BJ (cell line): ENCODE measurements at regions not wholly inside any gene's neighbourhood (a gene's known extent, or its start where the extent isn't known, plus 50 kb on each side); places are given as distances from the start of the nearest gene placed in this dataset.

Experiments used
- CTCF ChIA-PET: fragments of 350-600 bp; formaldehyde crosslinking; extraction: SDS; loops from one replicate; lab custom pipeline; 2021; ENCODE audit warnings: antibody characterized with exemption, inconsistent platforms; lab: Yijun Ruan, JAX
- POLR2A ChIA-PET: fragments of 300-600 bp; sonication (Branson Sonifier 250); formaldehyde crosslinking; extraction: SDS; loops from one replicate; lab custom pipeline; 2021; ENCODE audit warnings: antibody characterized with exemption; lab: Charles Lee
- DNase-seq: peaks from one replicate; pipeline ENCODE4 v3.0.0-alpha.2; 2011; ENCODE audit warnings: low read depth
- H3K27me3 ChIP-seq: 2 replicates; pipeline ENCODE4 v1.6.0; 2011; ENCODE audit warnings: low read length; ENCODE audit not compliant: control insufficient read depth, insufficient read depth
- H3K36me3 ChIP-seq: 2 replicates; pipeline ENCODE4 v1.5.1; 2011; ENCODE audit warnings: low read length; ENCODE audit not compliant: control insufficient read depth, insufficient read depth
- H3K4me3 ChIP-seq: 2 replicates; pipeline ENCODE4 v1.5.1; 2011; ENCODE audit warnings: low read depth, mild to moderate bottlenecking, control low read depth, low read length
- CTCF ChIP-seq: IDR thresholded peaks from 2 replicates; pipeline ENCODE4 v1.5.1; 2011; ENCODE audit warnings: low read depth, mild to moderate bottlenecking, control low read depth, inconsistent platforms, low read length, moderate library complexity; ENCODE audit not compliant: insufficient read depth

GRCh38 chr11:92376680-92377079 lies 152.1 kb downstream of the FAT3 start:
- Histone ChIP-seq H3K27me3 (no peaks in the 10 kb centered on the region; the same call in 1 of the 2 replicates), H3K4me3 (no peak overlapping the region), H3K36me3 (no peaks in the 10 kb centered on the region)
- ChIA-PET CTCF (interaction anchor here (0.8 to 1.3 kb wide), 2 partner anchors 11 to 163 kb away, joined by 3 read pairs; no protein-coding TSS in a partner anchor), POLR2A (no interaction called here)
- no peak for TF ChIP-seq CTCF
- no peak for DNase-seq

- no peak overlapping the region for H3K4me3 ChIP-seq
- ChIA-PET CTCF (no interaction called here), POLR2A (no interaction called here)
- DNase-seq, result peak; percentile 72
- H3K27me3 ChIP-seq, result no peaks in the 10 kb centered on the region
- H3K36me3 ChIP-seq, result no peaks in the 10 kb centered on the region
- no peak for TF ChIP-seq CTCF
These were observed 156.3 kb downstream of the FAT3 start for GRCh38 chr11:92380882-92381281.

GRCh38 chr11:92382311-92382710 lies 157.7 kb downstream of the FAT3 start:
- ChIA-PET POLR2A (no interaction called here), CTCF (interaction anchor here (0.6 to 1.1 kb wide), 2 partner anchors 114 to 130 kb away, joined by 3 to 6 read pairs; no protein-coding TSS in a partner anchor)
- Histone ChIP-seq H3K27me3 (no peaks in the 10 kb centered on the region), H3K4me3 (no peak overlapping the region), H3K36me3 (no peaks in the 10 kb centered on the region)
- TF ChIP-seq CTCF, result no peak
- DNase-seq, result no peak

- ChIA-PET POLR2A (no interaction called here), CTCF (no interaction called here)
- Histone ChIP-seq H3K4me3 (no peak overlapping the region), H3K27me3 (no peaks in the 10 kb centered on the region), H3K36me3 (no peaks in the 10 kb centered on the region)
- peak; percentile 58 for DNase-seq
- TF ChIP-seq CTCF, result no peak
These were observed 158.8 kb downstream of the FAT3 start for GRCh38 chr11:92383430-92383829.

- POLR2A ChIA-PET, result no interaction called here
- no peaks in the 10 kb centered on the region; the same call in 1 of the 2 replicates for H3K27me3 ChIP-seq
- peak; percentile 25 for DNase-seq
- no peak for TF ChIP-seq CTCF
- CTCF ChIA-PET, result interaction anchor here (0.7 to 0.9 kb wide), 4 partner anchors 42 to 501 kb away, joined by 3 read pairs; no protein-coding TSS in a partner anchor
- no peaks in the 10 kb centered on the region for H3K36me3 ChIP-seq
- H3K4me3 ChIP-seq, result no peak overlapping the region
These were observed 159.7 kb downstream of the FAT3 start for GRCh38 chr11:92384358-92384757.
